Left hindlimb (tissue), 1 donor: ENCODE measurements at regions not wholly inside any gene's neighbourhood (a gene's known extent, or its start where the extent isn't known, plus 50 kb on each side); places are given as distances from the start of the nearest gene placed in this dataset.
"Not testable (repeated sequence)": the region's sequence is repeated elsewhere in the genome, so short reads cannot be mapped to it uniquely, and the experiment has no call there.

Source experiments
- DNase-seq: peaks from one replicate; pipeline ENCODE4 v3.0.0-alpha.2; 2018

GRCh38 chr2:16784652-16785051 lies 119.0 kb upstream of the CYRIA start:
- DNase-seq = no peak

GRCh38 chr2:16777123-16777870 lies 111.7 kb upstream of the CYRIA start:
- no peak for DNase-seq

- DNase-seq = no peak
These were observed 110.2 kb upstream of the CYRIA start for GRCh38 chr2:16775899-16776231.

- DNase-seq = no peak
These were observed 109.6 kb upstream of the CYRIA start for GRCh38 chr2:16774980-16775898.

- no peak for DNase-seq
These were observed 108.5 kb upstream of the CYRIA start for GRCh38 chr2:16774091-16774490.

GRCh38 chr2:16773080-16773713 lies 107.6 kb upstream of the CYRIA start:
- no peak for DNase-seq

- DNase-seq = no peak
These were observed 102.3 kb upstream of the CYRIA start for GRCh38 chr2:16767789-16768476.

- no peak for DNase-seq
These were observed 99.7 kb upstream of the CYRIA start for GRCh38 chr2:16765356-16765755.

GRCh38 chr2:16764487-16764886 lies 98.9 kb upstream of the CYRIA start:
- DNase-seq = no peak

- no peak for DNase-seq
These were observed 97.9 kb upstream of the CYRIA start for GRCh38 chr2:16763493-16763899.

- no peak for DNase-seq
These were observed 97.4 kb upstream of the CYRIA start for GRCh38 chr2:16763056-16763455.

GRCh38 chr2:16760426-16760825 lies 94.8 kb upstream of the CYRIA start:
- no peak for DNase-seq

GRCh38 chr2:16756831-16757644 lies 91.4 kb upstream of the CYRIA start:
- DNase-seq = peak; percentile 73

- DNase-seq = peak; percentile 56
These were observed 89.8 kb upstream of the CYRIA start for GRCh38 chr2:16755442-16755841.

GRCh38 chr2:16753025-16753424 lies 87.4 kb upstream of the CYRIA start:
- DNase-seq = not testable (repeated sequence)

- not testable (repeated sequence) for DNase-seq
These were observed 85.2 kb upstream of the CYRIA start for GRCh38 chr2:16750925-16751214.

- DNase-seq = no peak
These were observed 84.7 kb upstream of the CYRIA start for GRCh38 chr2:16750175-16750924.

- not testable (repeated sequence) for DNase-seq
These were observed 83.1 kb upstream of the CYRIA start for GRCh38 chr2:16748511-16749266.

GRCh38 chr2:16747689-16748088 lies 82.1 kb upstream of the CYRIA start:
- no peak for DNase-seq

GRCh38 chr2:16747257-16747656 lies 81.6 kb upstream of the CYRIA start:
- DNase-seq = no peak

- DNase-seq = no peak
These were observed 81.2 kb upstream of the CYRIA start for GRCh38 chr2:16746833-16747232.
